ENCODE measurements at regions not wholly inside any gene's neighbourhood (a gene's known extent, or its start where the extent isn't known, plus 50 kb on each side); places are given as distances from the start of the nearest gene placed in this dataset.

- TF ChIP-seq CHCHD3 (CRISPR knock-in tag; IDR thresholded peaks at IDR 0.05): no peak
- no peak for TF ChIP-seq ZSCAN20 (CRISPR knock-in tag; IDR thresholded peaks at IDR 0.05; ENCODE audit: borderline replicate concordance)
- TF ChIP-seq TRAFD1 (CRISPR knock-in tag; IDR thresholded peaks at IDR 0.05; ENCODE audit: borderline replicate concordance): no peak
- no peak for TF ChIP-seq CTCF (CRISPR knock-in tag; IDR thresholded peaks at IDR 0.05)
- no peak for TF ChIP-seq THAP9 (CRISPR knock-in tag; IDR thresholded peaks at IDR 0.05; ENCODE audit: borderline replicate concordance)
Measured at GRCh38 chr3:127135241-127136023, 57.5 kb upstream of the PRR23E start.
